GM18858 (cell line): ENCODE measurements at regions not wholly inside any gene's neighbourhood (a gene's known extent, or its start where the extent isn't known, plus 50 kb on each side); places are given as distances from the start of the nearest gene placed in this dataset.

Experiments
- ATAC-seq: cut with Tn5 transposase; IDR thresholded peaks from one replicate; pipeline ENCODE4 v1.9.1; 2021; ENCODE audit not compliant: unreplicated experiment

DNA sequence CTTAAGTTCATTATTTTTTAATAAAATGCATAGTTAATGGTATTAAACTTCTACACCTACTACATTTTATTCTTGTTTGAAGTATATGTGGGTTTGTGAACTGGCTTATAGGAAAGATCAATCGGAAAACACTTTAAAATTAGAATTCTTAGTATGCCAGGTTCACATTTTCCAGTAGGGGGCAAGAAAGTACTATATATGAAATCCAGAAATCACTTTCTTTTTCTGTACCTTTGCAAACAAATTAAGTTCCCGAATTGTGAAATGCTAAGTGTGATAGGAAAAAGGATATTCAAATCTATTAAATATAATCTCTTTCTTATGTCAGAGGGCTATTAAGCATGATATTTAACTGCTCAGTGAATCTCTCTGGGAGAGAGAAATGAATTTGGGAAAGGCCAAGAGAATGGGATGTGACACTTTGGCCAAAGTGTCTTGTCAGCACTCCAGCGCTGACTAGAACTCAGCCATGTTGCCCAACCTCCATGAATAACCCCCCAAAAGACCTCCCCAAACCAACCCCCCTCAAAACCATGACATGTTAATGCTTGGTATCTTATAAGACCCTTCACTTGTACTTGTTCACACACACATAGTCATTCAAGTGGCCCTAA lies 122.6 kb upstream of the SLC10A2 start:
- ATAC-seq, result peak; percentile 49

GRCh38 chr13:103187721-103188156 lies 121.5 kb upstream of the SLC10A2 start:
- no peak for ATAC-seq

DNA sequence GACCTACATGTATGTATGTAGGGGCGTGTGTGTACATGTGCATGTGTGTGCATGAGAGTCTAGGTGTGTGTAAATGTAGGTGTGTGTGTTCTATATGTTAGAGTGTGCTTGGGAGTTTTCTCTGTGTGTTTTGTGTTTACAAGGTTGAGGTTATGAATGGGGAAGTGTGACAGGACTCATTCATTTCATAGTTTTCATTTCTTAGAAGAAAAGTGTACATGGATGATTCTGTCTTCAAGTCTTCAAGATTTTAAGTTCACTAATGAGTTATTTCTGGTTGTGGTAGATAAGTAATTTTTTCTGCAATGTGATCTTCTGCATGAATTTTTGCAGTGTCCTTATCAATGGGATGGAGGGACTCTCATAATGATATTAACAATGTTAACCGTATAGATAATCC lies 118.2 kb upstream of the SLC10A2 start:
- peak; percentile 43 for ATAC-seq

DNA sequence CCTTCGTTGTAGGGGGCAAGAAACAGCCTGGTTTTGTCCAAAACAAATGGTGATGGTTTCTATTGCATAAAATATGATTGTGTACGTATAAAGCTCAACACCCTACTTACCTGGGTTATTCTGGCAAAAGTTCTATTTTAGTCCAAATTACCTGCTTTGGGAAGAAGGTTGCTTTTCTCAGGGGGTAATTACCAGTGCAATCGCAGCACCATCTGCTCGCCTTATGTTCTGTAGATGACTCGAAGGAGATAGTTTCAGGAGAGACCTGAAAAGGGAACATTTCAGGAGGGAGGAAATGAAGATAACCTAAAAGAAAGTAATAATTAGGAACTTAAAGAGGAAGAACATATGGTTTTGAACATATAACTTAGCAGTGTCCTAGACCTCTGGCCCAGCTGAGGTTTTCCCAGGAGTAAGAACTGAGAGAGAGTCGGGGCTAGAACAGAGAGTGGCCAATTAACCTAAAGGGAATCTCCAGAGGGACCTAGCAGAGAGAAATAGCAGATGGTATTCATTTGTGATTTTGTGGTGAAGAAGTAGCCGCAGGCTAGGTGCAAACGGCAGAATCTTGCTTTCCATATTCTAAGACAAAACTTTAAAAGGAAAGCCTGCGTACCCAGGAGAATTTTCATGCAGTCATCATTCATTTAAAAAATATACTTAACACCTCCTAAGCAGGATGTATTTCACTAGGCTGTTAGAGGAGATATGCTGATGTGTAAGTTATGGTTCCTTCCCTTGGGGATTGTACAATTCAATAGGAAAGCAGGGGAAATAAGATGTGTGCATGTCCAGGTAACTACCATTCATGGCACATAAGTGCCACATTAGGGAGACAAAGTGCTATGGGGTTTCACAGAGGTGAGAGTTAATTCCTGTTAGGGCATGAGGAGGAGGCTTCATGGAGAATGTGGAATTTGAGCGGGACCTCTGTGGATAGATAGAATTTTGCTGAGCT lies 113.0 kb upstream of the SLC10A2 start:
- no peak for ATAC-seq

GRCh38 chr13:103174966-103175365 lies 108.7 kb upstream of the SLC10A2 start:
- no peak for ATAC-seq

DNA sequence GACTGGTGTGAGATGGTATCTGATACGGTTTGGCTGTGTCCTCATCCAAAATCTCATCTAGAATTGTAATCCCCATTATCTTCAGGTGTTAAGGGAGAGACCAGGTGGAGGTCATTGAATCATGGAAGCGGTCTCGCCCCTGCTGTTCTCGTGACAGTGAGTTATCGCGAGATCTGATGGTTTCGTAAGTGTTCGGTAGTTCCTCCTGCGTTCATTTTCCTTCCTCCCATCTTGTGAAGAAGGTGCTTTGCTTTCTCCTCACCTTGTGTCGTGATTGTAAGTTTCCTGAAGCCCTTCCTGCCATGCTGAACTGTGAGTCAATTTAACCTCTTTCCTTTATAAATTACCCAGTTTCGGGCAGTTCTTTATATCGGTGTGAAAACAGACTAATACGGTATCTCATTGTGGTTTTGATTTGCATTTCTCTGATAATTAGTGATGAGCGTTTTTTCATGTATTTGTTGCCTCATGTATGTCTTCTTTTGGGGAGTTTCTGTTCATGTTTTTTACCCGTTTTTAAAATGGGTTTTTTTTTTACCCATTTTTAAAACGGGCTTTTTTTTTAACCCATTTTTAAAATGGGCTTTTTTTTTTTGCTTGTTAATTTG lies 102.8 kb upstream of the SLC10A2 start:
- no peak for ATAC-seq

DNA sequence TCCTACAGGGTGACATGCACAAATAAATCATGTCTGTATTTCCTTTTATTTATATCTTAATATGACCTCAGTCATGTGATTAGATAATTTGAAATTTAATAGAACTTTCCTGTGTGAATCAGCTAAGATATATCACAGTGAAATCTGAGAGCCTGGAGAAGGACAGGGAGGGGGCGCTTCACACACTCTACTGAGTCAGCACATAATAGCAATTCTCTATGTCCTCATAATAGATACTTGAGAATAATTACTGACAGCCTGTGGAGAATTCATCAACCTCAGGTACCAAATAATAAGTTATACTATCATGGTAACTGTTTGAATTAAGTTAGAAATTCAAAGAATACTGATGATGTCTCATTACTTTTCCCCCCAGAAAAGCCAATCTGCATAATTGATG lies 98.0 kb upstream of the SLC10A2 start:
- ATAC-seq, result no peak

GRCh38 chr13:103161476-103161875 lies 95.3 kb upstream of the SLC10A2 start:
- ATAC-seq, result no peak

DNA sequence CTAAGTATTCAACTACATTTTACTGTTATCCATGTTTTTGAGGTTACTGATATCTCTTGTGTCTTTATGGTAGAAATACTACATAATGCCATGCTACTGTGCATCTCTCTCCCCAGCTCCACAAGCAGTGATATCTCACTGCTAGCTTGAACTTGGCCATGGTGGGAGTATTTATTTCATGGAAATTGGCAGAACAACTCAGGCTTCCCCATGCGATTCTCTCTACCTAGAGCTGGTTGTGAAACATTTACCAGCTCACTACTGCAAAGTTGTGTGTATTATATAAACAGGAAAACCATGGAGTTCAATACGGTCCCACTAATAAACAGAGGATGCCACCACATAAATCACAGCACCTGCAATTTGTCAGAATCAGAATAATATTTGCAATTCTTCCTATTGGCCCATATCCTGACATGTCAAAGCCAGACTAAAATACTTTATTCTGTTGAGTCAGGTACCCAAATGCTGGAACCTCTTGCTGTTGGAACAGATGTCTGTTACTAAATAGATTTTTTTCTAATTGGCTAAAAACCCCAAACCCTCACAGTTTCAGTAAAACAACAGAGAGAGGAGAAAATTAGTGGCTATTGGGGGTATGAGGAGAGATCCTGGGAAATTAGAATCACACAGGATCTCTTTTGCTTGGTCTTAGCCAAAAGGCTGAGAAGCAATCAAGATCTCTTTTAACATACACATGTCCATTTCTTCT lies 91.4 kb upstream of the SLC10A2 start:
- no peak for ATAC-seq

- ATAC-seq, result no peak
Observed at GRCh38 chr13:103157016-103157415, 90.8 kb upstream of the SLC10A2 start.

DNA sequence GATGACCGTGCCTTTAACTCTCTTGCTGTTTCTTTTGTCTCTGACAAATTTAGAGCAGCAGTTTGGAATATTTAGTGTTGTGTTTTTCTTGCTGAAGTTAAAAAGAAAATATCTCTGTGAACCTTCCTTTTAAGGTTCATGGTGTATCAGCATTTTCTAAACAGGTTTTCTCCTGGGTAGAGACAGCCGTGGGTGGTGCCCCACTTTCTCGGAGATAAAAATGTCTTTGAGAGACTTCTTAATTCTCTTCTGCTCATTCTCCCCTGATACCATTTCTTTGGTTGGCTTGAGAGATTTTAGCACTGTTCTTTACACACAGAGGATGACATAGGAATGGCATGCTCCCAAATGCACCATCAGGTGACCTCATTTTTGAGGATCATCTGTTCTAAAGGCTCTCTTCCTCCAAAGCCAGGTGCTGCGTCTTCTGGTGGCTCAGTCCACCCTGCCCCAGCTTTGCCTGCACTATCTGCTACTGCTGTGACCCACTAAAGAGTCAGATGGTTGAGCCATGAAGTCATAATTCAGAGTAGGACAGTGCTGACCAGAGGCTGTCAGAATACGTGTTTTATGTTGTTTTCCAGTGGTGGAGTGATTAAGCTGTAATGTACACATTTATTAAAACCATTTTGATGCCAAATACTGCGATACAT lies 90.3 kb upstream of the SLC10A2 start:
- ATAC-seq, result no peak

GRCh38 chr13:103153466-103153865 lies 87.2 kb upstream of the SLC10A2 start:
- ATAC-seq, result no peak

- ATAC-seq, result no peak
Observed at GRCh38 chr13:103147961-103148360, 81.7 kb upstream of the SLC10A2 start.

GRCh38 chr13:103145442-103145841 lies 79.2 kb upstream of the SLC10A2 start:
- ATAC-seq, result no peak

GRCh38 chr13:103143432-103143831 lies 77.2 kb upstream of the SLC10A2 start:
- ATAC-seq, result no peak

DNA sequence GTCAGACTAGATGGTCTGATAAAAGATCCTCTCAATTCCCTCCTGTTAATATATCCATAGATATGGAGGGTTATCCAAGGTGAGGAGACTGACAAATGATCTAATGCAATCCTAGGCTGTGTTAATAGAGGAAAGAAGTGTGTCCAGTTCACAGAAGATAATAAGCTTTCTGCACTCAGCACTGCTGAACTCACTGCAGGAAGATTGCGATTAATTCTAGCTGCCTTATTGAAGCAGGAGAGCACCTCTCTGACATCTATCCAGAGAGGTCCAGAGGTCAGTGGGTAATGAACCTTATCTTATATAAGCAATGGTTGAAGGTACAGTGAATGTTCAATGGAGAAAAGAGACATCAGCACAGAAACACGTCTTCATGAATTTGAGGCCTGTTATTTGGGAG lies 75.9 kb upstream of the SLC10A2 start:
- no peak for ATAC-seq

GRCh38 chr13:103140001-103140671 lies 73.9 kb upstream of the SLC10A2 start:
- ATAC-seq, result peak; percentile 97

DNA sequence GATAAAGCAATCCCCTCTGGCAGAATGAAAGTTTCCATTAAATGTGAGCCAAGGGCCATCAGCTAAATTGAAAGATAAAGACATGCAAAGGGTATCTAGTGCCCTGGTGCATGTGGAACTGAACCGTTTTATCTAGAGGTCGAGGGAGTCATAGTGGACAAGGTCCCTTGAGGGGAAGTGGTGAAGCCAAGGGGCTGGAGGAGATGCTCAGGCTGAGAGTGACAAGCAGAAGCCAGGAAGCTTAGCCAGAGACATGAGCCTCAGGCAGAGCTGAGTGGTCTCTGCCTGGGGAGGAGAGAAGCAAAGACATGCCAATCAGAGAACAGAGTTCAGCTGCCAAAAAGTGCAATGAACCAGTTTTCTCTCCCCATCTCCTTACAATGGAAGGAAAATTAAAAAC lies 68.1 kb upstream of the SLC10A2 start:
- no peak for ATAC-seq

GRCh38 chr13:103133556-103133955 lies 67.3 kb upstream of the SLC10A2 start:
- no peak for ATAC-seq

- ATAC-seq, result peak; percentile 88
Observed at GRCh38 chr13:103130681-103131210, 64.5 kb upstream of the SLC10A2 start.
